GM21529 (cell line): ENCODE measurements at regions not wholly inside any gene's neighbourhood (a gene's known extent, or its start where the extent isn't known, plus 50 kb on each side); places are given as distances from the start of the nearest gene placed in this dataset.
"Not testable (repeated sequence)": the region's sequence is repeated elsewhere in the genome, so short reads cannot be mapped to it uniquely, and the experiment has no call there.

Experiments
- ATAC-seq: cut with Tn5 transposase; IDR thresholded peaks from one replicate; pipeline ENCODE4 v1.9.1; 2021; ENCODE audit not compliant: unreplicated experiment

GRCh38 chr10:45117940-45118339, 117.2 kb downstream of the ZNF22 start:
- ATAC-seq = not testable (repeated sequence)

DNA sequence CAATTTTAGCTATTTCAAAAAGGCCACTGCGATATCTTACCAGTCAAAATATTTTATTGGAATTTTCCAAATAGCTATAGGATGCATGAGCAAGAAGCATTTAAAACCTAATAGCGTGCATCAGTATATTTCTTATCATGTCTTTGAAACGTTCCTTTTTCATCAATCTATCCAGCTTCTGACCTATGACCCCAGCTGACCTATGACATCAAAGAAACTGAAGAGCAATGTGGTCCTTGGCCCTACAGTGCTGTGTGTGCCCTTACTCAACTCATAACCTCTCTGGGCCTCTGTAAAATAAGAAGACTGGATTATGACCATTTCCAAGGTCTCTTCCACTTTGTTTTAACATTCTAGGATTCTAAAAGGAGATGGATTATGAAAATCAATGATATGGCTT, 118.2 kb downstream of the ZNF22 start:
- ATAC-seq = no peak

DNA sequence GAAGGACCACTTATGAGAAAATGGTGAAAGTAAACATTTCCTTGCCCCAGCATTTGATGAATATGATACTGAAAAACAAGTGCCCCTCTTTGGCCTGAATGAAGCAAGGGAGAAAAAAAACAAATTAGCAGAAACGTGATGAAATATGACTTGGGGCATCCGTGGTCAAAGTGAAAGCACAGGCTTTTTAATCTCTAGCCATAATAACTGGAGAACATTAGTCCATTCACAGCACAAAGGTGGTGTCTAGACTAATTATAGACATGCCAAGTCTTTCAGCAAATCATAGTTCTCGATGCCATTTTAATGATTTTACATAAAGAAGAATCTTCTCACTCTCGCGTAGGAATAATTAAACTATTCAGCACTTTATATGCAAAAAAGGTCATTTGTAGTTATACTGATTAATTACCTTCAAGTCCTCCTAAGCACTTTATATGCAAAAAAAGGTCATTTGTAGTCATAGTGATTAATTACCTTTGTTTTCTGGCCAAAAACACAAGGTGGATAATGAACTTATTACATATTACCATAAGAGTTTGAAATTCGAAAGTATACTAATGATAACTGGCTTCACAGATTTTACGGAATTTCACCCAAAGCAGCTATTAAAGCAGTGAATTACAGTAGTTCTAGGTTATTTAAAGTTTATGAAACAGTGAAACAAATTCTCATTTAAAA, 121.6 kb downstream of the ZNF22 start:
- not testable (repeated sequence) for ATAC-seq

- no peak for ATAC-seq
These were observed 134.9 kb downstream of the ZNF22 start for GRCh38 chr10:45135443-45136198.

DNA sequence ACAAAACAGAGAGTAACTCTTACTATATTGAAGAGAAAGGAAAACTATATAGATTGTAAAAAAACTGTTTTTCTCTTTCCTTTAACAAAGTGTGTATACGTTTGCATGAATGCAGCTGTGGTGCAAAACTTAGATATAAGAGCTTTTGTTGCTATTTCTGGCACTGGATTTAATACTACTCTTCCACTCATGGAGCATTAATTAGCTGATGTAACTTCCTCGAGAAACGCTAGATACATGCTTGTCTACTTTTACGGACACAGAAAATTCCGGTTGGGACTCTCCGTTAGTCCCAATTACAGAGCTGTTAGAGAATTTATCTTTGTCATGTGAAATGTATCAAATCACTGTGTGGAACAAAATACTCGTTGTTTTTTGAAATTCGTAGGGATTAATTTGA, 135.5 kb downstream of the ZNF22 start:
- ATAC-seq = no peak

GRCh38 chr10:45144326-45145070, 143.8 kb downstream of the ZNF22 start:
- ATAC-seq = no peak

- ATAC-seq = not testable (repeated sequence)
These were observed 144.4 kb downstream of the ZNF22 start for GRCh38 chr10:45145143-45145542.

GRCh38 chr10:45147000-45147399, 146.3 kb downstream of the ZNF22 start:
- no peak for ATAC-seq

GRCh38 chr10:45150997-45151396, 150.3 kb downstream of the ZNF22 start:
- ATAC-seq = no peak

- ATAC-seq = no peak
These were observed 150.9 kb downstream of the ZNF22 start for GRCh38 chr10:45151467-45152214.

- ATAC-seq = no peak
These were observed 152.0 kb downstream of the ZNF22 start for GRCh38 chr10:45152726-45153125.

GRCh38 chr10:45154502-45154901, 153.8 kb downstream of the ZNF22 start:
- no peak for ATAC-seq

DNA sequence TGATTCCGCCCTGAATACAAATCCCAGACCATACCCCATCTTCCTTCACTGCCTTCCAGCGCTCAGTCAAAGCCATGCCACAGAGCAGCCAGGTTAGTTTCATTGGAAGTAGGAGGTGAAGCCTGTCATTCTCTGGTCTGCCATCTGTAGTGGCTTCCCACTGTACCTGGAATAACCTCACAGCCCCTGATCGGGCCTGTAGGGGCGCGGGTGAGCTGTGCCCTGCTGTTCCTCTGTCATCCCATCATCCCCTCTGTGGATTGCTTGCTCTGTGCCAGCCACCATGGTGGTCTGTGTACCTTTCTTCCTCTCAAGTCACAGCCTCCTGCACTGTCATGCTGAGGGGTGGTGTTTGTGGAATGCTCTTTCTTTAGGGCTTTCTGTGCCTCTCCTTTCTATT, 155.1 kb downstream of the ZNF22 start:
- ATAC-seq = no peak

- ATAC-seq = no peak
These were observed 155.1 kb downstream of the OR13A1 start for GRCh38 chr10:45160271-45160670.

DNA sequence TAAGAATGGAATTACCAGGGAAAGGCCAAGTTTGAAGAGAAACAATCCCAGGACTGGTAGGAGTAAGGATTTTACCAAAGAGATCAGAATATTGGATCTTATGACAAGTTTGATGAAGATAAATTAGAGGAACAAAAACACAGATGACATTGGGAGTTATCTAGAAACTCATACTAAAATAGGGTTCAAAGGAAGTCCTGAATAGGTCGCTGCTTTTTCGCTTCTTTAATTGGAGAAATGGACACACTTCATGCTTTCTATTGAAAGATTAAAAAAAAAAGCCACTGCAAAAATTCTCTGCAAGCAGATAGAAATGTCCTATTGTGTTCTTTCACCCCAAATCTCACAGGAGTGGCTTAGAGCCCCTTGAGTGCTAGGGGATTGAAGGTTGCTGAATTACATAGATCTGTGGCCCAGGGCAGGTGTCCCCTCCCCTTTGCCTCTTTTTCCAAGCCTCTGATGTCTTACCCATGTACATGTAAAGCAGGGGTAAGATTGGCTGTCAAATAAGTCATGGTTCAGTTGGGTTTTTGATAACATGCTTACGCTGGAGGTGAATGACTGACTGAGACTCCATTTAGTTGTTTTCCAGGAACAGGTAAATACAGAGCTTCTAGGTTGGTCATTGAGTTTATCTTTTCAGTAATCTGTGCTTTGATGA, 152.0 kb downstream of the OR13A1 start:
- no peak for ATAC-seq

DNA sequence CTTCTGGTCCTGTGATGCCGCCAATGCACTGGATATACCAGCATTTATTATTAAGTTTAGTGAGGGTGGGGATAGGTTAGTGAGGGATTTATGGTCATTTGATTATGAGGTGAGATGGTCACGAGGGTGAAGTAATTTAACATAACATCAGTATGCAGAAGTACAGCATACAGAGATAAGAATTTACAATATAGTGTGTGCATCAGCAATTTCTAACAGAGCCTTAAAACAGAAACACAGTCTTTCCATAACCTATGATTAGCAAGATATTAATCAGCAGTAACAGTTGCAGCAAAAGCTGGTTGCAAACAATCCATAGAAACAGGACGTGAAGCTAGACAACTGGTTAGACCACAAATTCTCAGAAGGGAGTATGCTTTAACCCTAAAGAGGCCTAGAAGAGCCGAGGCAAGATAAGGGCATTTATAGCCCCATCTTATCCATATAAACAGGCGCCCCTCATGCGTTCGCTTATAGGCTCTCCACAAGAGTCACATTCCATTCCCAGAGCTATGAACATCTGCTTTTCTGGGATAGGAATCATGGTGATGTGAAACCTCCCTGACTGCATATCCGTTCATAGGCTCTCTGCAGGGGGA, 139.8 kb downstream of the OR13A1 start:
- not testable (repeated sequence) for ATAC-seq

GRCh38 chr10:45179691-45180090, 135.7 kb downstream of the OR13A1 start:
- ATAC-seq = no peak

DNA sequence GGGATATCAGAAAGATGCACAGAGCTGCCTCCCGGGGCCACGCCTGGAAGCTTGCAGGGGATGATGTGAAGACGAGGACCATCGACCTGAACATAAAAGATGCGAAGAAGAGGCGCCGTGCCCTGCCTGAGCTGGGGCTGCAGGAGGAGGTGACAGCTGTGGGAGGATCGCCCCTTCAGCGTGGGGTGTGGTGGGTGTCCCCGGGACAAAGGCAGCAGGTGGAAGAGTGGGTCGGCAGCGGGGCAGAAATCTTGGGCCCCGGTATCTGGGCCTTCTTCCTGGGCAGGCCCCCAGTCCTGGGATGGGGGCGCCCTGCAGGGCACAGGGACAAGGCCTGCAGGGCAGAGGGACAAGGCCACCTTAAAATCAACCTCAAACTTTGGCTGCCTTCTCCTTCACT, 134.9 kb downstream of the OR13A1 start:
- ATAC-seq = no peak

- no peak for ATAC-seq
These were observed 134.2 kb downstream of the OR13A1 start for GRCh38 chr10:45180946-45181875.
